ENCODE measurements at regions not wholly inside any gene's neighbourhood (a gene's known extent, or its start where the extent isn't known, plus 50 kb on each side); places are given as distances from the start of the nearest gene placed in this dataset.

DNA sequence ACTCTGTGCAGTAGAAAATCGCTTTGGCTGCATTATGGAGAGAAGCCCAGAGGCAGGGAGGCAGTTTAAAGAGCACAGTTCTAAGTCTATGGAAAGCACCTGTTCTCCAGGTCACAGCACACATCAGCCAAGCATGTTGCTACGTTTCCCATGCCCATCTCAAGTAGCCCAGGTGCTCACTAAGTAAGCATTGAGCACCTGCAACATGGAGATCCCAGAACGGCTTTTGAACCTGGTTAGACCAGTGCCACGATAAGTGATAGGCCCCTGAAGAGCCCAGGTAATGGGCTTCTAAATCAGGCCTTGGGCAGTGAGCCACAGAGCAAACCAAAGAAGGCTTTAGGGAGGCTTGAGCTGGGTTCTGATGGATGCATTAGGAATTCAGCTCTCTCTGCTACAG is 186.2 kb downstream of the C1orf94 start:
- no peaks in the 10 kb centered on the region for H3K27me3 ChIP-seq
- intact Hi-C loops (cut with DNase I) = no loop called here
- no peaks in the 10 kb centered on the region for H3K9me3 ChIP-seq
- no CpG with 5 or more reads among the region's 4 CpGs for WGBS (ENCODE audit: insufficient coverage, low coverage, low lambda C conversion rate, missing lambda C conversion rate)
- no peak for DNase-seq
- ATAC-seq = no peak
- no peak overlapping the region for H3K4me3 ChIP-seq
- H3K27ac ChIP-seq = no peak overlapping the region
- H3K4me1 ChIP-seq = no peaks in the 10 kb centered on the region
- no peak for TF ChIP-seq POLR2A (IDR thresholded peaks at IDR 0.05)
- TF ChIP-seq, protein P1, sequence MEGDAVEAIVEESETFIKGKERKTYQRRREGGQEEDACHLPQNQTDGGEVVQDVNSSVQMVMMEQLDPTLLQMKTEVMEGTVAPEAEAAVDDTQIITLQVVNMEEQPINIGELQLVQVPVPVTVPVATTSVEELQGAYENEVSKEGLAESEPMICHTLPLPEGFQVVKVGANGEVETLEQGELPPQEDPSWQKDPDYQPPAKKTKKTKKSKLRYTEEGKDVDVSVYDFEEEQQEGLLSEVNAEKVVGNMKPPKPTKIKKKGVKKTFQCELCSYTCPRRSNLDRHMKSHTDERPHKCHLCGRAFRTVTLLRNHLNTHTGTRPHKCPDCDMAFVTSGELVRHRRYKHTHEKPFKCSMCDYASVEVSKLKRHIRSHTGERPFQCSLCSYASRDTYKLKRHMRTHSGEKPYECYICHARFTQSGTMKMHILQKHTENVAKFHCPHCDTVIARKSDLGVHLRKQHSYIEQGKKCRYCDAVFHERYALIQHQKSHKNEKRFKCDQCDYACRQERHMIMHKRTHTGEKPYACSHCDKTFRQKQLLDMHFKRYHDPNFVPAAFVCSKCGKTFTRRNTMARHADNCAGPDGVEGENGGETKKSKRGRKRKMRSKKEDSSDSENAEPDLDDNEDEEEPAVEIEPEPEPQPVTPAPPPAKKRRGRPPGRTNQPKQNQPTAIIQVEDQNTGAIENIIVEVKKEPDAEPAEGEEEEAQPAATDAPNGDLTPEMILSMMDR (IDR thresholded peaks at IDR 0.05) = no peak
- H3K36me3 ChIP-seq = no peaks in the 10 kb centered on the region

DNA sequence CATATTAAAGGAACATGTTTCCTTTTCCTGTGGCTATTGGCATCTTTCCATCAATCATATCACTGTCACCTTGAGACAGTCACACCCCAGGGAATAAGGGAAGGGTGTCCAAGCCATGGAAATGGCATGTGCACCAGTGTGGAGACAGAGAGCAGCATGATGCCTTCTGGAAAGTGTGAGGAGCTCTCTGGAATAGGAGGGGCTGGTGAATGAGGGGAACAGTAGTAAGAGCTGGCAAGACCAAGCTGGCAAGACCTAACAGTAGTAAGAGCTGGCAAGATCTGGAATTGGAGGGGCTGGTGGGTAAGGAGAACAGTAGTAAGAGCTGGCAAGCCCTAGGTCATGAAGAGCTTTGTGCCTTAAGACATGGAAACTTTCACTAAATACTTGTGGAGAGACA is 186.7 kb downstream of the C1orf94 start:
- no peak for ATAC-seq

DNA sequence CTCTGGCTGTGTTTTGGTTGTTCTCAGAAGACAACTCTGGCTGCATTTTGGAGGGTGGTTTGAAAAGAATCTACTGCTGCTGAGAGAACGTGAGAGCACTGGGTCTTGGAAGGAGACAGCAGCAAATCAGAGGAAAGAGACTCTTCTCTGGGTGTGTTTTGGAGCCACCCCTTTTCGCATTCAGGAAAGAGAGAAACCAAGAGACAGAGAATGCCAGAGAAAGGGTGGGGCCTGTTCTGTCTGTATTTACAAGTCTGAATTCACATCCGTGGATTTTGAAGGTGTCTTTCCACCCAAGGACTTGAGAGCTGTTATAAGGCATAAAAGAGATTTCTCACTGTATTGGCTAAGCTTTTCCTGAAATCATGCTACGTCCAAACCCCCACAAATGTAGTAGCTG is 187.2 kb downstream of the C1orf94 start:
- Histone ChIP-seq H3K9me3 (no peaks in the 10 kb centered on the region), H3K27ac (no peak overlapping the region), H3K27me3 (no peaks in the 10 kb centered on the region), H3K4me1 (no peaks in the 10 kb centered on the region), H3K36me3 (no peaks in the 10 kb centered on the region), H3K4me3 (no peak overlapping the region)
- 21% methylated on average over 4 of the region's 4 CpGs for WGBS (ENCODE audit: insufficient coverage, low coverage, low lambda C conversion rate, missing lambda C conversion rate)
- intact Hi-C loops (cut with DNase I) = no loop called here
- no peak for DNase-seq
- no peak for ATAC-seq
- TF ChIP-seq, protein P1 (IDR thresholded peaks at IDR 0.05) = no peak

More for the DNA sequence above, 186.7 kb downstream of the C1orf94 start:
- intact Hi-C loops (cut with DNase I) = no loop called here
- H3K36me3 ChIP-seq = no peaks in the 10 kb centered on the region
- TF ChIP-seq POLR2A (IDR thresholded peaks at IDR 0.05) = no peak
- TF ChIP-seq, protein P1 (IDR thresholded peaks at IDR 0.05) = no peak
- no peak overlapping the region for H3K4me3 ChIP-seq
- no peaks in the 10 kb centered on the region for H3K9me3 ChIP-seq
- DNase-seq = no peak
- H3K27ac ChIP-seq = no peak overlapping the region
- H3K4me1 ChIP-seq = no peaks in the 10 kb centered on the region
- H3K27me3 ChIP-seq = no peaks in the 10 kb centered on the region

DNA sequence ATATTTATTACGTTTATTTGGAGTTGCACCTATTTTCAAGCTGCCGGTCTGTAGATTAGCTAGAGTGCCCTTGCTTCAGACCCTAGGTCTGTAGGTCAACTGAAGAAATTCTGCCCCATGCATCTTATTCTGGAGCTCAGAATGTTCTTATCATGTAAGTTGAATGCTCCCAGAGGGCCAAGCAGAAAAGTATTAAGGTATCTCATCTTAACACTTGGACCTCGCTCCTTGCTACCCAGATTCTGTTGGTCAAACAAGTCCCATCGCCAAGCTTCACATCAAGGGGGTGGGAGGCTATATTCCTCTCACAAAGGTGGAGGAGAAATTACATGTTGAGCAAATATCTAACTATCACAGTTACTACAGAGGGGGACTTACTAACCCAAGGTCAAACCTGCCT is 187.7 kb downstream of the C1orf94 start:
- TF ChIP-seq, protein P1 (IDR thresholded peaks at IDR 0.05) = no peak
- TF ChIP-seq POLR2A (IDR thresholded peaks at IDR 0.05) = no peak
- DNase-seq (no peak), ATAC-seq (no peak)

DNA sequence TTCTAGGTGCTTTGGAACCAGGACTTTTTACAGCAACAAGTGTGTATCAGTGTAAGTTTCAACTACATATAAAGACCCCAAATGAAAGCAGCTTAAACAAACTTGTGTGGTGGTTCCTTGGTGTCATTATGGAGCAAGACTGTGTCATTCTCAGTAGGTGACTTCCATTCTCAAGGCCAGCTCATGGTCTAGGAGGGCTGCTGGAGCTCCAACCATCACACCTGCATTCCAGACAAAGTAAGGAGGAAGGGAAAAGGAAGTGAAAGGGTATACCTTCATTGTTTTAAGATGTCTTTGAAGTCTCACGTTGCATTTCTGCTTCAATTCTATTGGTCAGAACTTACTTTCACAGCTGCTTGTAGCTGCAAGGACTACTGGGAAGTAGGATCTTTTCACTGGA is 188.6 kb downstream of the C1orf94 start:
- Histone ChIP-seq H3K4me1 (no peaks in the 10 kb centered on the region), H3K4me3 (no peak overlapping the region), H3K9me3 (no peaks in the 10 kb centered on the region), H3K27ac (no peak overlapping the region), H3K27me3 (no peaks in the 10 kb centered on the region), H3K36me3 (no peaks in the 10 kb centered on the region)
- 30% methylated on average over 1 of the region's 1 CpG for WGBS (ENCODE audit: insufficient coverage, low coverage, low lambda C conversion rate, missing lambda C conversion rate)
- DNase-seq (no peak), ATAC-seq (no peak)
- TF ChIP-seq, protein P1 (IDR thresholded peaks at IDR 0.05) = no peak
- intact Hi-C loops (cut with DNase I) = no loop called here

More for the DNA sequence above, 187.7 kb downstream of the C1orf94 start:
- Histone ChIP-seq H3K27ac (no peak overlapping the region), H3K9me3 (no peaks in the 10 kb centered on the region), H3K4me1 (no peaks in the 10 kb centered on the region), H3K27me3 (no peaks in the 10 kb centered on the region), H3K36me3 (no peaks in the 10 kb centered on the region), H3K4me3 (no peak overlapping the region)
- 60% methylated on average over 4 of the region's 4 CpGs for WGBS (ENCODE audit: insufficient coverage, low coverage, low lambda C conversion rate, missing lambda C conversion rate)
- intact Hi-C loops (cut with DNase I) = no loop called here

All from right lobe of liver (tissue), 6 donors.